Common myeloid progenitor, CD34-positive (primary cell): ENCODE measurements at regions not wholly inside any gene's neighbourhood (a gene's known extent, or its start where the extent isn't known, plus 50 kb on each side); places are given as distances from the start of the nearest gene placed in this dataset.
A peak's percentile ranks its signal among the peaks of the same experiment; 100 is the strongest.
"Not testable (repeated sequence)": the region's sequence is repeated elsewhere in the genome, so short reads cannot be mapped to it uniquely, and the experiment has no call there.

ENCODE experiments used
- CTCF ChIA-PET: fragments of 350-600 bp; sonication (Branson Sonifier 250); formaldehyde crosslinking; loops from one replicate; lab custom pipeline; 2021; ENCODE audit warnings: antibody characterized with exemption; lab: Charles Lee
- POLR2A ChIA-PET: fragments of 350-600 bp; sonication (Branson Sonifier 250); formaldehyde crosslinking; loops from one replicate; lab custom pipeline; 2021; ENCODE audit warnings: antibody characterized with exemption; lab: Charles Lee
- DNase-seq, 3 donors: peaks; one replicate each; pipeline versions ENCODE4 v3.0.0 to v3.0.0-alpha.2; 2013
- H3K27ac ChIP-seq, 2 experiments: 1 replicate in 1 of 2; 2 replicates in 1 of 2; pipeline ENCODE4 v1.7.0; 2013; ENCODE audit warnings: inconsistent platforms in 2 of 2, low read length in 2 of 2, mild to moderate bottlenecking in 2 of 2, low read depth in 1 of 2, moderate library complexity in 1 of 2; ENCODE audit not compliant: severe bottlenecking in 2 of 2, insufficient read depth in 1 of 2, poor library complexity in 1 of 2
- H3K27me3 ChIP-seq, 5 experiments: replicated peaks in 2 of 5; 1 replicate in 3 of 5; 2 replicates in 2 of 5; pipeline versions ENCODE4 v1.6.1 to v1.7.0; 2013; ENCODE audit warnings: low read length in 4 of 5, mild to moderate bottlenecking in 2 of 5, moderate library complexity in 2 of 5, inconsistent platforms in 1 of 5; ENCODE audit not compliant: insufficient read depth in 5 of 5, control insufficient read depth in 4 of 5
- H3K36me3 ChIP-seq, 4 experiments: 1 replicate in 2 of 4; 2 replicates in 2 of 4; pipeline versions ENCODE4 v1.6.1 to v1.7.0; 2013; ENCODE audit warnings: low read length in 3 of 4, control low read depth in 1 of 4, mild to moderate bottlenecking in 1 of 4; ENCODE audit not compliant: control insufficient read depth in 4 of 4, insufficient read depth in 4 of 4
- H3K4me1 ChIP-seq, 4 experiments: 1 replicate in 3 of 4; 2 replicates in 1 of 4; pipeline versions ENCODE4 v1.6.1 to v1.7.1; 2013; ENCODE audit warnings: low read length in 3 of 4, mild to moderate bottlenecking in 3 of 4, control low read depth in 1 of 4, inconsistent platforms in 1 of 4, moderate library complexity in 1 of 4; ENCODE audit not compliant: control insufficient read depth in 4 of 4, insufficient read depth in 4 of 4; ENCODE audit errors: control extremely low read depth in 1 of 4
- H3K4me3 ChIP-seq, 7 experiments: 1 replicate in 4 of 7; 2 replicates in 3 of 7; pipeline versions ENCODE4 v1.5.1 to v1.7.0; 2013; ENCODE audit warnings: mild to moderate bottlenecking in 7 of 7, low read length in 6 of 7, moderate library complexity in 6 of 7, inconsistent platforms in 2 of 7, low read depth in 2 of 7, control low read depth in 1 of 7; ENCODE audit not compliant: insufficient read depth in 4 of 7, control insufficient read depth in 1 of 7; ENCODE audit errors: extremely low read depth in 1 of 7
- H3K9me3 ChIP-seq, 5 experiments: 1 replicate in 4 of 5; 2 replicates in 1 of 5; pipeline versions ENCODE4 v1.6.1 to v1.7.1; 2013; ENCODE audit warnings: low read length in 4 of 5, mild to moderate bottlenecking in 2 of 5, inconsistent platforms in 1 of 5, low read depth in 1 of 5, moderate library complexity in 1 of 5; ENCODE audit not compliant: control insufficient read depth in 4 of 5, insufficient read depth in 2 of 5; ENCODE audit errors: control extremely low read depth in 1 of 5
- WGBS: methylation state at CpG from one replicate; pipeline ENCODE4 v1.1.5; 2013; ENCODE audit not compliant: insufficient coverage; 5-methylcytosine and 5-hydroxymethylcytosine counted together

DNA sequence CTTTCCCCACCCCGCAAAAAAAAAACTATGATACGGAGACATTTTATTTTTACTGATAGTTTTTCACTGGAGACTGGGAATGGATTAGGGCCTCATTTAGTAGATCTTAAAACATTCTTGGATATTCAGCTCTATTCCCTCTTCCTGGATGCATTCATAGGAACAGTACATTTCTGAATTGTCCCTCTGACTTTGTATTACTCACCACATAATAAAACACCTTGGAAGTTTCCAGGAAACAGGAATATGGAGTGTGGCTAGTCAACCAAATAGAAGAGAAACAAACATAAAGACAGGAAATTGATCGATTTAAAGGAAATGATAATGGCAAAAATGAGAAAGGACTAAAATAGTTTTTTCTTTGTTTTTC, 147.7 kb downstream of the GPX5 start:
- H3K27me3 ChIP-seq, result peaks cover 8 to 65% (median 27%) of the 10 kb centered on the region in 5 experiments
- 0% methylated on average over 1 of the region's 3 CpGs for WGBS
- H3K9me3 ChIP-seq, result peaks cover 0 to 10% (median 0%) of the 10 kb centered on the region in 5 experiments
- DNase-seq, result no peak
- no peak overlapping the region for H3K27ac ChIP-seq
- ChIA-PET CTCF (no interaction called here), POLR2A (no interaction called here)
- peaks cover 4 to 10% (median 9%) of the 10 kb centered on the region in 4 experiments for H3K4me1 ChIP-seq
- H3K4me3 ChIP-seq, result peak overlapping the region in 1 of 7 experiments; percentile 50
- no peaks in the 10 kb centered on the region for H3K36me3 ChIP-seq

DNA sequence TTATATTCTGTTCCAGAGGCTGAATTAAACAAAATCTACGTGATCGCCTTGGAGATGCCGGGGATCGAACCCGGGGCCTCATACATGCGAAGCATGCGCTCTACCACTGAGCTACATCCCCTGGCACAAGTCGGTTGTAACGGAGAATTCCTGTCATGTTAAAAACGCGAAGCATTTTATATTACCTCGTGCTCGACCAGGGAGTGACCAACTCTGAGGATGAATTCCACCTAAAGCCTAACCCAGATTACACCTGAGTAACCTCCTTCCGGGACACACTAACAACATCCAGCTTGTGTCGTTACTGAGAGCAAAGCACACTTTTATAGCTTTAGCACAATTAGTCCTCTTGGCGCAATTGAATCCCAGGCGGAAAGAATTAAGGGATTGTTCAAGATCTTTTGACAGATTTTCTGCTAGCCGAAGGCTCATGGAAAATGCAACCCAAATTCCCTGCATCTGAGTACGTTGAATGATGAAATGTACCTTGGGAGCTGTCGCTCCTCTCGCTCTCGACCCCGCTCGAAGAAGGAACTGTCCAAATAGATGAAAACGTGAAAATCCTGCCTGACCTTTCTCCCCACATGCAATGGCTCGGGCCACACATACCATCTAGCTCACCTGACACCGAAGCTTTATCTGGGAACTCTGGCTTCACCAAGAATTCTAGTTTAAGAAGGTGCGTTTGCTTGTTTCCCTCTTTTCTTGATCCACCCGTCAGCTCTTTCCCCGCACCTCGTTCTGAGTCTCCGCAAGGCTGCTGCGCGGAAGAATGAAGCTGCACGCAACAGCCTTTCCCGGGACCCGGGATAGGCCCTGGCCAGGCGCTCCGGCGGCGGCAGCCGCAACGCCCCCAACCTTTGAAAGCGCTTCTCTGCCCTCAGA, 148.3 kb downstream of the GPX5 start:
- Histone ChIP-seq H3K4me1 (peaks cover 4 to 10% (median 9%) of the 10 kb centered on the region in 4 experiments), H3K27me3 (peaks cover 8 to 65% (median 29%) of the 10 kb centered on the region in 5 experiments), H3K27ac (no peak overlapping the region), H3K36me3 (no peaks in the 10 kb centered on the region), H3K9me3 (peaks cover 0 to 10% (median 0%) of the 10 kb centered on the region in 5 experiments), H3K4me3 (peak overlapping the region; percentile 13 to 58 (median 42))
- DNase-seq, result peak in 2 of 3 donors; percentile 51 to 55
- ChIA-PET CTCF (no interaction called here), POLR2A (no interaction called here)
- WGBS, result 4% methylated on average over 34 of the region's 44 CpGs

- WGBS, result no CpG with 5 or more reads among the region's 1 CpG
- peaks cover 0 to 10% (median 0%) of the 10 kb centered on the region in 5 experiments for H3K9me3 ChIP-seq
- no peak overlapping the region for H3K4me3 ChIP-seq
- peaks cover 8 to 69% (median 37%) of the 10 kb centered on the region in 5 experiments for H3K27me3 ChIP-seq
- DNase-seq, result no peak
- ChIA-PET CTCF (no interaction called here), POLR2A (no interaction called here)
- H3K4me1 ChIP-seq, result peaks cover 4 to 10% (median 9%) of the 10 kb centered on the region in 4 experiments
- no peak overlapping the region for H3K27ac ChIP-seq
- H3K36me3 ChIP-seq, result no peaks in the 10 kb centered on the region
Observed at GRCh38 chr6:28675600-28675999, 149.9 kb downstream of the GPX5 start.

- no peak overlapping the region for H3K27ac ChIP-seq
- ChIA-PET POLR2A (no interaction called here), CTCF (no interaction called here)
- 60% methylated on average over 1 of the region's 3 CpGs for WGBS
- H3K9me3 ChIP-seq, result no peaks in the 10 kb centered on the region
- no peak overlapping the region for H3K4me3 ChIP-seq
- no peaks in the 10 kb centered on the region for H3K36me3 ChIP-seq
- H3K27me3 ChIP-seq, result peaks cover 9 to 68% (median 27%) of the 10 kb centered on the region in 5 experiments
- DNase-seq, result no peak
- no peaks in the 10 kb centered on the region for H3K4me1 ChIP-seq
Observed at GRCh38 chr6:28682542-28682941, 156.9 kb downstream of the GPX5 start.

DNA sequence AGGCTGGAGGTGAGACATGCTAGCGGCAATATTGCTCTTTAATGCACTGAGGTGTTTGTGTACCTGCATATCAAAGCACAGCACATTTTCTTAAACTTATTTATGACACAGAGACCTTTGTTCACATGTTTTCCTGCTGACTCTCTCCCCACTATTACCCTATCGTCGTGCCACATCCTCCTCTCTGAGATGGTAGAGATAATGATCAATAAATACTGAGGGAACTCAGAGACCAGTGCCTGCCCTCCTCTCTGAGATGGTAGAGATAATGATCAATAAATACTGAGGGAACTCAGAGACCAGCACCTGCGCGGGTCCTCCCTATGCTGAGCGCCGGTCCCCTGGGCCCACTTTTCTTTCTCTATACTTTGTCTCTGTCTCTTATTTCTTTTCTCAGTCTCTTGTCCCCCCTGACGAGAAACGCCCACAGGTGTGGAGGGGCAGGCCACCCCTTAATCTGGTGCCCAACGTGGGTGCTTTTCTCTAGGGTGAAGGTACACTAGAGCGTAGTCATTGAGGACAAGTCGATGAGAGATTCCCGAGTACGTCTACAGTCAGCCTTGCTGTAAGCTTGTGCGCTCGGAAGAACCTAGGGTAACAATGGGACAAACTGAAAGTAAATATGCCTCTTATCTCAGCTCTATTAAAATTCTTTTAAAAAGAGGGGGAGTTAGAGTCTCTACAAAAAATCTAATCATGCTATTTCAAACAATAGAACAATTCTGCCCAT, 157.4 kb downstream of the GPX5 start:
- H3K4me3 ChIP-seq, H3K36me3 ChIP-seq, H3K27ac ChIP-seq, DNase-seq, H3K9me3 ChIP-seq, CTCF ChIA-PET, POLR2A ChIA-PET, H3K4me1 ChIP-seq: not testable (repeated sequence)
- WGBS, result 88% methylated on average over 7 of the region's 16 CpGs
- peaks cover 9 to 68% (median 25%) of the 10 kb centered on the region in 5 experiments for H3K27me3 ChIP-seq

- Histone ChIP-seq H3K4me1 (no peaks in the 10 kb centered on the region), H3K27ac (no peak overlapping the region), H3K27me3 (peaks cover 9 to 72% (median 28%) of the 10 kb centered on the region in 5 experiments), H3K36me3 (no peaks in the 10 kb centered on the region), H3K4me3 (no peak overlapping the region), H3K9me3 (no peaks in the 10 kb centered on the region)
- POLR2A ChIA-PET, result interaction anchor here (0.6 kb wide), 1 partner anchor 154 kb away, joined by 4 read pairs; no protein-coding TSS in a partner anchor
- WGBS, result 68% methylated on average over 4 of the region's 9 CpGs
- CTCF ChIA-PET, result interaction anchor here (1.2 to 1.6 kb wide), 2 partner anchors 9 to 30 kb away, joined by 3 to 5 read pairs; no protein-coding TSS in a partner anchor
- peak in 2 of 3 donors; percentile 26 to 38 for DNase-seq
Observed at GRCh38 chr6:28683945-28684538, 158.4 kb downstream of the GPX5 start.
